Cardiac fibroblast (primary cell): ENCODE measurements at regions not wholly inside any gene's neighbourhood (a gene's known extent, or its start where the extent isn't known, plus 50 kb on each side); places are given as distances from the start of the nearest gene placed in this dataset.
"Not testable (repeated sequence)": the region's sequence is repeated elsewhere in the genome, so short reads cannot be mapped to it uniquely, and the experiment has no call there.

Experiments
- DNase-seq, 2 donors: peaks; one replicate each; pipeline versions ENCODE4 v3.0.0 to v3.0.0-alpha.2; 2010; ENCODE audit warnings: low read depth in 2 of 2
- H3K4me3 ChIP-seq, 2 donors: replicated peaks in 1 of 2; 1 replicate in 1 of 2; 2 replicates in 1 of 2; pipeline ENCODE4 v1.5.1; 2011; ENCODE audit warnings: low read depth in 2 of 2, low read length in 2 of 2, mild to moderate bottlenecking in 2 of 2, moderate library complexity in 1 of 2
- TF ChIP-seq, protein P1 (sequence below): IDR thresholded peaks from one replicate; pipeline ENCODE4 v1.5.1; 2011; ENCODE audit warnings: low read depth, mild to moderate bottlenecking, low read length, inconsistent platforms

DNA sequence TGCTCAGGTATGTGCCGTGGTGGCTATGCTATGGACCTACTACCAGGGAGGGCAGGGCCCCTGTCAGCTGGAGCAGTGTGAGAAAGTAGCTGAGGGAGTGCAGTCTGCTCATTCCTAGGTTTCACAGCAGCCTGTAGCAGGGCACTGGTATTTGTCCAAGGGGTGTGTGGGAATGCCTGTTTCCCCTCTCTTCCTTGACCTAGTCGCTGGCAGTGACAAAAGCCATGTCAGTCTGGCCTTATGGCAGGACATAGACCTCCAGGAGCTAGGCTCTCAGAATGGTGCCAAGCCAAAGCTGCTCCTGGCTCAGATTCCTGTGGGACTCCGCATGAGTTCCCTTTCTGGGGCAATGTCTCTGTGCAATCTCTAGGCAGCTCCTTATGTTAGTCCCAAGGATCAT lies 253.9 kb upstream of the TYRP1 start:
- TF ChIP-seq, protein P1, sequence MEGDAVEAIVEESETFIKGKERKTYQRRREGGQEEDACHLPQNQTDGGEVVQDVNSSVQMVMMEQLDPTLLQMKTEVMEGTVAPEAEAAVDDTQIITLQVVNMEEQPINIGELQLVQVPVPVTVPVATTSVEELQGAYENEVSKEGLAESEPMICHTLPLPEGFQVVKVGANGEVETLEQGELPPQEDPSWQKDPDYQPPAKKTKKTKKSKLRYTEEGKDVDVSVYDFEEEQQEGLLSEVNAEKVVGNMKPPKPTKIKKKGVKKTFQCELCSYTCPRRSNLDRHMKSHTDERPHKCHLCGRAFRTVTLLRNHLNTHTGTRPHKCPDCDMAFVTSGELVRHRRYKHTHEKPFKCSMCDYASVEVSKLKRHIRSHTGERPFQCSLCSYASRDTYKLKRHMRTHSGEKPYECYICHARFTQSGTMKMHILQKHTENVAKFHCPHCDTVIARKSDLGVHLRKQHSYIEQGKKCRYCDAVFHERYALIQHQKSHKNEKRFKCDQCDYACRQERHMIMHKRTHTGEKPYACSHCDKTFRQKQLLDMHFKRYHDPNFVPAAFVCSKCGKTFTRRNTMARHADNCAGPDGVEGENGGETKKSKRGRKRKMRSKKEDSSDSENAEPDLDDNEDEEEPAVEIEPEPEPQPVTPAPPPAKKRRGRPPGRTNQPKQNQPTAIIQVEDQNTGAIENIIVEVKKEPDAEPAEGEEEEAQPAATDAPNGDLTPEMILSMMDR: no peak
- no peak for DNase-seq
- no peak overlapping the region for H3K4me3 ChIP-seq

GRCh38 chr9:12441080-12441479 lies 252.1 kb upstream of the TYRP1 start:
- H3K4me3 ChIP-seq, DNase-seq: not testable (repeated sequence)

- no peak overlapping the region for H3K4me3 ChIP-seq
- DNase-seq: no peak
- TF ChIP-seq, protein P1: no peak
These were observed 251.7 kb upstream of the TYRP1 start for GRCh38 chr9:12441506-12441905.

DNA sequence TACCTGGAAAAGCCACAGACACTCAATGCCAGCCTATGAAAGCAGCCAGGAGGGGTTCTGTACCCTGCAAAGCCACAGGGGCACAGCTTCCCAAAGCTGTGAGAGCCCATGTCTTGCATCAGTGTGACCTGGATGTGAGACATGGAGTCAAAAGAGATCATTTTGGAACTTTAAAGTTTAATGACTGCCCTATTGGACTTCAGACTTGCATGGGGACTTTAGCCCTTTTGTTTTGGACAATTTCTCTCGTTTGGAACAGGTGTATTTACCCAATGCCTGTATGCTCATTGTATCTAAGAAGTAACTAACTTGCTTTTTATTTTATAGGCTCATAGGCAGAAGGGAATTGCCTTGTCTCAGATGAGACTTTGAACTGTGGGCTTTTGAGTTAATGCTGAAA lies 244.9 kb upstream of the TYRP1 start:
- TF ChIP-seq, protein P1: no peak
- no peak overlapping the region for H3K4me3 ChIP-seq
- no peak for DNase-seq

DNA sequence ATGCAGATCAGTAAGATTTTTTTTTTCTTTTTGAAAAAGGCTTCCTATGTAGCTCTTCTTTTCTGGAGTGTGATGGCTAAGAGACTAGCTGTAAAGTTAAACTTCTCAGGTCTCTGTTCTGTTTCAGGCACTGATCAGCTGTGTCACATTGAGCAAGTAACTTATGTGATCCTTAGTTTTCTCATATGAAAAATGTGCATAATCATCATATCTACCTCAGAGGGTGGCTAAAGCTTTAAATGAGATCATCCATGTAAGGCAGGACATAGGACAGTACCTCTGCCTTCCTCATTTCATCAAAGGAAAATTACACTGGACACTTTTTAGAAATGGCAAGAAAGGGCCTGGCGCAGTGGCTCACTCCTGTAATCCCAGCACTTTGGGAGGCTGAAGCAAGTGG lies 235.9 kb upstream of the TYRP1 start:
- no peak for DNase-seq
- TF ChIP-seq, protein P1: no peak
- no peak overlapping the region for H3K4me3 ChIP-seq

DNA sequence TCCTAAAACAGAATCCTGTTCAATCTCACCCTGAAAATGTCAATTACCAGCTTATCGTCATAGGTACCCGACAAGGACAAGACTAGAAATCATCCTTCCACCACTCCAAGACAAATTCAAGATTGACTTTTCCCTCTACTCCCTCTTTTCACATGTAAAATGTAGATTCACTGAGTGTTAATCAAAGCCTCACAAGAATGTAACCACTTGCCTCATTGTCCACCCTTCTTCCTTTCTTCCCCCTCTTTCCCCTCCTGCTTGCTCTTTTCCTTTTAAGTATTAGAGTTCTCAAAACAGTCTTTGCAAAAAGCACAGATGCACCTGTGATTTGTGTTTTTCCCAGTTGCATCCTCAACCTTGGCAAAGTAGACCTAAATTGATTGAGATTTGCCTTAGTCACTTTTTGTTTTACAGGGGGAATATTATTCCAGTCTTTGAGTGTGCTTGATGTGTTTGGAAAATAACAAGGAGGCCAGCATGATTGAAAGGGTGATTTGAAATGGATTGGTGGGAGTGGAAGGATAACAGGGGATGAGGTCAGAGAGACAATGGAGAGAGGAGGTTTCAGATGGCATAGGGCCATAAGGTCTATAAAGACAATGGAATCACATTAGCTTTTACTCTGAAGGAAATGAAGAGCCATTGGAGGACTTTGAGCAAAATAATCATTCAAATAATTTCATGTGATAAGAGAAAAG lies 231.3 kb upstream of the TYRP1 start:
- no peak for DNase-seq
- H3K4me3 ChIP-seq: no peak overlapping the region
- TF ChIP-seq, protein P1: no peak

GRCh38 chr9:12462861-12463260 lies 230.3 kb upstream of the TYRP1 start:
- H3K4me3 ChIP-seq: no peak overlapping the region
- TF ChIP-seq, protein P1: no peak
- DNase-seq: no peak
